PC-9 (cell line): ENCODE measurements at regions not wholly inside any gene's neighbourhood (a gene's known extent, or its start where the extent isn't known, plus 50 kb on each side); places are given as distances from the start of the nearest gene placed in this dataset.

Experiments
- EZH2 ChIP-seq: fragments of 200-600 bp; sonication (generic); IDR thresholded peaks from 2 replicates; pipeline ENCODE4 v1.8.0; 2017; ENCODE audit warnings: antibody characterized with exemption, low read depth
- TF ChIP-seq, protein P1 (sequence below): fragments of 200-600 bp; sonication (generic); conservative IDR thresholded peaks from 2 replicates; pipeline ENCODE4 v1.6.1; 2017; ENCODE audit warnings: mixed run types, antibody characterized with exemption, mild to moderate bottlenecking, moderate library complexity

DNA sequence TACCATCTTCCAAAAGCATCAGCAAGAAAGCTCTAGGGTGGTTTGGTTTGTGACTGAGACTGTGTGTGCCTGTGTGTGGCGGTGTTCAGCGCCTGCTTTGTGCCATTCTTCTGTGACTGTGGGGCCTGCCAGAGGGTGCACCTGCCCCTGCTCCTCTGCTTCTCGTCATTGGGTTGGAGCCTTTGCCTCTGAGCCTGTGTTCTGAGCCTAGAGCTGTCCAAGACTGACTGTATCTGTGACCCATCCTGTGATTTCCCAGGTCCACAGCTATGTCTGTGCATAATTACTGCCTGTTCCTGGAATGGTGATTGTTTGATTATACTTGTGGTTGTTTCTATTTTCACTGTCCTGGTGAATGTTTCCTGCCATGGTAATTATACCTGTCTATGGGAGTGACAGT lies 57.1 kb upstream of the KLHL29 start:
- TF ChIP-seq EZH2 = no peak
- TF ChIP-seq, protein P1, sequence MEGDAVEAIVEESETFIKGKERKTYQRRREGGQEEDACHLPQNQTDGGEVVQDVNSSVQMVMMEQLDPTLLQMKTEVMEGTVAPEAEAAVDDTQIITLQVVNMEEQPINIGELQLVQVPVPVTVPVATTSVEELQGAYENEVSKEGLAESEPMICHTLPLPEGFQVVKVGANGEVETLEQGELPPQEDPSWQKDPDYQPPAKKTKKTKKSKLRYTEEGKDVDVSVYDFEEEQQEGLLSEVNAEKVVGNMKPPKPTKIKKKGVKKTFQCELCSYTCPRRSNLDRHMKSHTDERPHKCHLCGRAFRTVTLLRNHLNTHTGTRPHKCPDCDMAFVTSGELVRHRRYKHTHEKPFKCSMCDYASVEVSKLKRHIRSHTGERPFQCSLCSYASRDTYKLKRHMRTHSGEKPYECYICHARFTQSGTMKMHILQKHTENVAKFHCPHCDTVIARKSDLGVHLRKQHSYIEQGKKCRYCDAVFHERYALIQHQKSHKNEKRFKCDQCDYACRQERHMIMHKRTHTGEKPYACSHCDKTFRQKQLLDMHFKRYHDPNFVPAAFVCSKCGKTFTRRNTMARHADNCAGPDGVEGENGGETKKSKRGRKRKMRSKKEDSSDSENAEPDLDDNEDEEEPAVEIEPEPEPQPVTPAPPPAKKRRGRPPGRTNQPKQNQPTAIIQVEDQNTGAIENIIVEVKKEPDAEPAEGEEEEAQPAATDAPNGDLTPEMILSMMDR = no peak
